HepG2 (cell line): ENCODE measurements at regions not wholly inside any gene's neighbourhood (a gene's known extent, or its start where the extent isn't known, plus 50 kb on each side); places are given as distances from the start of the nearest gene placed in this dataset.

Source experiments
- DMAP1 ChIP-seq: IDR thresholded peaks from 2 replicates; pipeline ENCODE4 v1.6.1; 2016
- HNRNPUL1 ChIP-seq: fragments of 200-400 bp; formaldehyde crosslinking; IDR thresholded peaks from 2 replicates; pipeline ENCODE4 v1.6.1; 2017; ENCODE audit warnings: low read depth, mild to moderate bottlenecking, low read length, moderate library complexity
- KLF13 ChIP-seq: sonication (generic); formaldehyde crosslinking; IDR thresholded peaks from 2 replicates; pipeline ENCODE4 v1.4.0; 2020; ENCODE audit warnings: mild to moderate bottlenecking, missing genetic modification reagents
- RERE ChIP-seq: IDR thresholded peaks from 2 replicates; pipeline ENCODE4 v1.6.1; 2016; ENCODE audit warnings: low read depth, missing genetic modification reagents, missing compliant biosample characterization
- ZC3H4 ChIP-seq: sonication (generic); formaldehyde crosslinking; IDR thresholded peaks from 2 replicates; pipeline ENCODE4 v1.4.0; 2020; ENCODE audit warnings: missing genetic modification reagents, borderline replicate concordance
- ZGPAT ChIP-seq: IDR thresholded peaks from 2 replicates; pipeline ENCODE4 v1.6.1; 2016; ENCODE audit warnings: mild to moderate bottlenecking
- ZMYM4 ChIP-seq: sonication (generic); formaldehyde crosslinking; IDR thresholded peaks from 2 replicates; pipeline ENCODE4 v1.8.1; 2023; ENCODE audit warnings: mild to moderate bottlenecking, missing genetic modification reagents
- ZNF18 ChIP-seq: sonication (generic); formaldehyde crosslinking; IDR thresholded peaks from 2 replicates; pipeline ENCODE4 v1.8.0; 2022; ENCODE audit warnings: mild to moderate bottlenecking, missing genetic modification reagents; ENCODE audit not compliant: insufficient replicate concordance
- ZNF329 ChIP-seq: sonication (generic); formaldehyde crosslinking; IDR thresholded peaks from 2 replicates; pipeline ENCODE4 v1.9.0; 2021; ENCODE audit warnings: low read depth, mild to moderate bottlenecking, missing genetic modification reagents
- ZNF335 ChIP-seq: sonication (generic); formaldehyde crosslinking; IDR thresholded peaks from 2 replicates; pipeline ENCODE4 v1.4.0; 2020; ENCODE audit warnings: missing genetic modification reagents
- ZNF567 ChIP-seq: sonication (generic); formaldehyde crosslinking; IDR thresholded peaks from 2 replicates; pipeline ENCODE4 v1.8.1; 2023; ENCODE audit warnings: mild to moderate bottlenecking, missing genetic modification reagents, borderline replicate concordance
- ZNF639 ChIP-seq: conservative IDR thresholded peaks from 2 replicates; pipeline ENCODE4 v1.6.1; 2018; ENCODE audit warnings: missing genetic modification reagents
- ZNF841 ChIP-seq: sonication (generic); formaldehyde crosslinking; IDR thresholded peaks from 2 replicates; pipeline ENCODE4 v1.8.1; 2023; ENCODE audit warnings: missing genetic modification reagents, borderline replicate concordance
- TF ChIP-seq, protein P1 (sequence below): IDR thresholded peaks from 2 replicates; pipeline ENCODE4 v1.6.1; 2016; ENCODE audit warnings: low read depth, borderline replicate concordance
- TF ChIP-seq, protein P2 (sequence below): sonication (generic); formaldehyde crosslinking; IDR thresholded peaks from 2 replicates; pipeline ENCODE4 v1.5.1; 2020; ENCODE audit warnings: missing genetic modification reagents, mild to moderate bottlenecking, borderline replicate concordance

DNA sequence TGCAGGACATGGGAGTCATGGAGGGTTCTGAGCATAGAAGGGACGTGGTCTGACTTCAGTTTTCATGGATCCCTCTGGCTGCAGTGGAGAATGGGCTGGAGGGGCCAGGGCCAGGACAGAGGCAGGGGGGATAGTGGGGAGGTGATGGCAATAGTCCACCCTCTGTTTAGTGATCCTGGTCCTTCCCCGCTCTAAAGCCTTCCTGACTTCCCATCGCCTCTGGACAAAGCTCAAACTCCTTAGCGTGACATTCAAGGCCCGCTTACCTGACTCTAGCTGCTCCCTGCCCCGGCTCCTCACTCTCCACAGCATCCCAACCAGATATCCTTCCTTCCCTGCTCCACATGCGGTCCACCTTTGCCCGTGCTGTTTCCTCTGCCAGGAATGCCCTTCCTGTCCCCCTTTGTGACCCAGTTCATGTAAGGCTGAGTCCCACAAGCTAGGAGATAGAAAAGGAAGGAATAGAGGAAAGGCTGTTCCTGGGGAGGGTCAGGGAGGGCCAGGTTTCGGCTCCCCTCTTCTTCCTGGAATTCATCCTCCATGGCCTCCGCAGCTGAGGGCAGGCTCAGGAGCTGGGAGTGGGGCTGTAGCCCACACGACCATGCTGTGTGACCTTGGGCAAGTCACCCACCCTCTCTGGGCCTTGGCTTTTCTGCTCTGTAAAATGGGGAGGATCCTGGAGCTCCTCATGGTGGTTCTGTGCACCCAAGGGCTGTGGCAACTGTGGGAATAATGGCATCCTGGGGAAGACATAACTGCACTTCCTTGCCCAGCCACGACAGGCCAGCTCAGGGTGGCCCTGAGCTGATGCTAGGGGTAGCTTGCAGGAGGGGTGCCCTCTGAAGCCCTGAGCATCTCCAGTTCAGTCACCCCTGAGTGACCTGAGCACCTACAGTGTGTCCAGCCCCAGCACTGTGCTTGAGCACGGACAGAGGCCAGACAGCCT lies 116.1 kb downstream of the CEBPB start (continued):
- TF ChIP-seq ZNF841 (CRISPR knock-in tag): no peak
- TF ChIP-seq ZNF18 (CRISPR knock-in tag): no peak
- peak; percentile 98 for TF ChIP-seq ZC3H4
- TF ChIP-seq HNRNPUL1: no peak
- TF ChIP-seq ZNF335: no peak
- 0 out of 2 replicates have a peak, but pooled peaks have one; percentile 12 for TF ChIP-seq KLF13 (CRISPR knock-in tag)
- no peak for TF ChIP-seq ZGPAT (CRISPR knock-in tag)
- TF ChIP-seq ZMYM4 (CRISPR knock-in tag): no peak
- TF ChIP-seq RERE (CRISPR knock-in tag): no peak
- TF ChIP-seq, protein P1, sequence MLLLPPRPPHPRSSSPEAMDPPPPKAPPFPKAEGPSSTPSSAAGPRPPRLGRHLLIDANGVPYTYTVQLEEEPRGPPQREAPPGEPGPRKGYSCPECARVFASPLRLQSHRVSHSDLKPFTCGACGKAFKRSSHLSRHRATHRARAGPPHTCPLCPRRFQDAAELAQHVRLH (CRISPR knock-in tag): no peak
- TF ChIP-seq, protein P2, sequence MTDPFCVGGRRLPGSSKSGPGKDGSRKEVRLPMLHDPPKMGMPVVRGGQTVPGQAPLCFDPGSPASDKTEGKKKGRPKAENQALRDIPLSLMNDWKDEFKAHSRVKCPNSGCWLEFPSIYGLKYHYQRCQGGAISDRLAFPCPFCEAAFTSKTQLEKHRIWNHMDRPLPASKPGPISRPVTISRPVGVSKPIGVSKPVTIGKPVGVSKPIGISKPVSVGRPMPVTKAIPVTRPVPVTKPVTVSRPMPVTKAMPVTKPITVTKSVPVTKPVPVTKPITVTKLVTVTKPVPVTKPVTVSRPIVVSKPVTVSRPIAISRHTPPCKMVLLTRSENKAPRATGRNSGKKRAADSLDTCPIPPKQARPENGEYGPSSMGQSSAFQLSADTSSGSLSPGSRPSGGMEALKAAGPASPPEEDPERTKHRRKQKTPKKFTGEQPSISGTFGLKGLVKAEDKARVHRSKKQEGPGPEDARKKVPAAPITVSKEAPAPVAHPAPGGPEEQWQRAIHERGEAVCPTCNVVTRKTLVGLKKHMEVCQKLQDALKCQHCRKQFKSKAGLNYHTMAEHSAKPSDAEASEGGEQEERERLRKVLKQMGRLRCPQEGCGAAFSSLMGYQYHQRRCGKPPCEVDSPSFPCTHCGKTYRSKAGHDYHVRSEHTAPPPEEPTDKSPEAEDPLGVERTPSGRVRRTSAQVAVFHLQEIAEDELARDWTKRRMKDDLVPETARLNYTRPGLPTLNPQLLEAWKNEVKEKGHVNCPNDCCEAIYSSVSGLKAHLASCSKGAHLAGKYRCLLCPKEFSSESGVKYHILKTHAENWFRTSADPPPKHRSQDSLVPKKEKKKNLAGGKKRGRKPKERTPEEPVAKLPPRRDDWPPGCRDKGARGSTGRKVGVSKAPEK (CRISPR knock-in tag): no peak
- TF ChIP-seq ZNF329 (CRISPR knock-in tag): no peak
- TF ChIP-seq ZNF567: 0 out of 2 replicates have a peak, but pooled peaks have one; percentile 23
- no peak for TF ChIP-seq DMAP1 (CRISPR knock-in tag)
- no peak for TF ChIP-seq ZNF639 (CRISPR knock-in tag)
